PC-9 (cell line): ENCODE measurements at regions not wholly inside any gene's neighbourhood (a gene's known extent, or its start where the extent isn't known, plus 50 kb on each side); places are given as distances from the start of the nearest gene placed in this dataset.

Experiments
- EZH2 ChIP-seq: fragments of 200-600 bp; sonication (generic); IDR thresholded peaks from 2 replicates; pipeline ENCODE4 v1.8.0; 2017; ENCODE audit warnings: antibody characterized with exemption, low read depth
- TF ChIP-seq, protein P1 (sequence below): fragments of 200-600 bp; sonication (generic); conservative IDR thresholded peaks from 2 replicates; pipeline ENCODE4 v1.6.1; 2017; ENCODE audit warnings: mixed run types, antibody characterized with exemption, mild to moderate bottlenecking, moderate library complexity

DNA sequence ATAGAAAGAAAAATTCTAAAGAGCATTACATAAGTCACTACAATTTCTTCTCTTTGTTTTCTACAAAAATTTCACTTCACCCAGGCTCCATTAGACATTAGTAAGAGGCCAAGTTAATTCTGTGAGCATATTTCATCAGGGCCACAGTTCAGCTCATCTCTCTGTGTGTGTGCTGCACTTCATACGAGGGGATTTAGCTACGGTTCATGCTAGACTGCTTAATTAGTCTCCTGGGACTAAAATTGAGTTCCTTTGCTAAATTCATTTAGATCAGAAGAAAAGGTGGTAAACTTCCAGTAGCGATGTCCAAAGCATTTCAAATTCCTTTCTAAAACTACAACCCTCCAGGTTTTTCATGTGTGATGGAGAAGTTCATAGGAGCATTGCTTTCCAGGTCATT is 83.1 kb upstream of the SETMAR start:
- TF ChIP-seq, protein P1, sequence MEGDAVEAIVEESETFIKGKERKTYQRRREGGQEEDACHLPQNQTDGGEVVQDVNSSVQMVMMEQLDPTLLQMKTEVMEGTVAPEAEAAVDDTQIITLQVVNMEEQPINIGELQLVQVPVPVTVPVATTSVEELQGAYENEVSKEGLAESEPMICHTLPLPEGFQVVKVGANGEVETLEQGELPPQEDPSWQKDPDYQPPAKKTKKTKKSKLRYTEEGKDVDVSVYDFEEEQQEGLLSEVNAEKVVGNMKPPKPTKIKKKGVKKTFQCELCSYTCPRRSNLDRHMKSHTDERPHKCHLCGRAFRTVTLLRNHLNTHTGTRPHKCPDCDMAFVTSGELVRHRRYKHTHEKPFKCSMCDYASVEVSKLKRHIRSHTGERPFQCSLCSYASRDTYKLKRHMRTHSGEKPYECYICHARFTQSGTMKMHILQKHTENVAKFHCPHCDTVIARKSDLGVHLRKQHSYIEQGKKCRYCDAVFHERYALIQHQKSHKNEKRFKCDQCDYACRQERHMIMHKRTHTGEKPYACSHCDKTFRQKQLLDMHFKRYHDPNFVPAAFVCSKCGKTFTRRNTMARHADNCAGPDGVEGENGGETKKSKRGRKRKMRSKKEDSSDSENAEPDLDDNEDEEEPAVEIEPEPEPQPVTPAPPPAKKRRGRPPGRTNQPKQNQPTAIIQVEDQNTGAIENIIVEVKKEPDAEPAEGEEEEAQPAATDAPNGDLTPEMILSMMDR, result no peak
- no peak for TF ChIP-seq EZH2
